Subcutaneous abdominal adipose tissue (tissue), 5 donors: ENCODE measurements at regions not wholly inside any gene's neighbourhood (a gene's known extent, or its start where the extent isn't known, plus 50 kb on each side); places are given as distances from the start of the nearest gene placed in this dataset.

Experiments used
- H3K27ac ChIP-seq: one replicate; pipeline ENCODE4 v1.7.0; 2013; ENCODE audit warnings: low read depth, mild to moderate bottlenecking, inconsistent platforms, low read length, moderate library complexity
- H3K27me3 ChIP-seq, 5 donors: one replicate each; pipeline ENCODE4 v1.7.0; 2013; ENCODE audit warnings: low read length in 5 of 5, inconsistent platforms in 1 of 5; ENCODE audit not compliant: control insufficient read depth in 5 of 5, insufficient read depth in 4 of 5
- H3K36me3 ChIP-seq, 5 donors: one replicate each; pipeline ENCODE4 v1.7.0; 2013; ENCODE audit warnings: low read length in 5 of 5; ENCODE audit not compliant: control insufficient read depth in 5 of 5, insufficient read depth in 5 of 5
- H3K4me1 ChIP-seq, 5 donors: one replicate each; pipeline ENCODE4 v1.7.0; 2013; ENCODE audit warnings: low read length in 5 of 5, mild to moderate bottlenecking in 3 of 5, moderate library complexity in 1 of 5; ENCODE audit not compliant: control insufficient read depth in 5 of 5, insufficient read depth in 5 of 5
- H3K4me3 ChIP-seq, 5 donors: one replicate each; pipeline ENCODE4 v1.7.0; 2013; ENCODE audit warnings: low read length in 5 of 5, low read depth in 1 of 5
- H3K9ac ChIP-seq, 5 donors: one replicate each; pipeline ENCODE4 v1.7.0; 2013; ENCODE audit warnings: low read length in 5 of 5, mild to moderate bottlenecking in 4 of 5, moderate library complexity in 3 of 5
- H3K9me3 ChIP-seq, 5 donors: one replicate each; pipeline ENCODE4 v1.7.0; 2013; ENCODE audit warnings: low read length in 5 of 5; ENCODE audit not compliant: control insufficient read depth in 5 of 5
- donor health status: healthy.
- donor health status: healthy.
- donor health status: healthy.
- donor health status: healthy.
- donor health status: healthy.

DNA sequence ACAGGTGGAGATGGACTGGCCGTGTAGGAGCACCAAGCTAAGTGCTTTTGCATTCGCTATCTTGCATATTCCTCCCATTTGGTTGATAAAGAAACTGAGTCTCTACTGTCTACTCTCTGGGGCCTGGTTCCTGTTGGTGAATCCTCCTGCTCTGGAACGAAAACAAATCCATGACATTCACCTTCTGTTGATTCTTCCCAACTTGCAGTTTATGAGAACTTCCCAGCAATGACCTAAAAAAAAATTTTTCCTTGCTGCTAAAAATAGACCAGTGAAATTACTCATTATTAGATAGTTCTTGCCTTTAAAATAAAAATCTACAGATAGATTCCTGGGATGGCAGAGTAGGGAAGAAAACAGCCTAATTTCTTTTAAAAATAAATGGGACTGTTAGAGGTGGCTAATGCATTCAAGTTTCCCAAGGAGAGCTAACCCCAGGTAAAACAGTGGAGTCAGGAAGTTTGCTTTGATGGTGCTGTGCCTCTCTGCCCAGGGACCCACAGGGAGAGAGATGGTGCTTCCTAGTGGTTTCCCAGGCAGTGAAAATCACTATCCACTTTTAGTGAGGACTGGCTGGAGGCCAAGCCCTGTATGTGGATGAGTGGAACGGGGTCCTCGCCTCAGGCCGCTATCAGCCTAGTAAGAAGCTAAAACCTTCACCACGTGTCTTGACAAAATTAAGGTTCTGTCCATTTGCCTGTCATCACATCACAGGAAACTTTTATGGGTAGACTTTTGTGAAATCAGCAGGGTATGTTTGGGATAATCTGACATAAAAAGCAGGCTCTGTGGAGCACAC, 68.4 kb upstream of the NR3C1 start:
- no peak overlapping the region for H3K4me3 ChIP-seq
- H3K27ac ChIP-seq: no peak overlapping the region
- H3K4me1 ChIP-seq: peaks cover 0 to 7% (median 0%) of the 10 kb centered on the region in 5 donors
- H3K9me3 ChIP-seq: no peaks in the 10 kb centered on the region
- no peak overlapping the region for H3K9ac ChIP-seq
- no peaks in the 10 kb centered on the region for H3K36me3 ChIP-seq
- H3K27me3 ChIP-seq: no peaks in the 10 kb centered on the region

DNA sequence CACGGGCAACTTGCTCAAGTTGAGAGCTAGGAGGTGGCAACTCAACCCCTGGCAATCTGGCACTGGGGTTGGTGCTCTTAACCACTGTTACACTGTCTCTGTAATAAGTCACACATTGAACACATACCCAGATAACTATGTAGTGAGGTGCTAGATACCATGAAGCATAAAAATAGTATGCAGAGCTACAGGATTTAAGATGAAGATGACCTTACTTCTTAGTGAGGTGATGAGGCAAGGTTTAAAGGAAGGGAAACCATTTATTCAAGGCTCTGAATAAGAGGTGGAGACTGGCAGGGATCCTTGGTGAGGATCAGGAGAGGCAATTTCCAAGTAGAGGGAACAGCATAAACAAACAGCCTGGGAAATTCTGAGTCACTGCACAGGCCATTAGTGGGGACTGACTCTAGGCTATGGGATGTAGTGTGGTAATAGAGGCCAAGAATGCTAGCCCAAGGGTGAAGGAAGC, 67.6 kb upstream of the NR3C1 start:
- no peaks in the 10 kb centered on the region for H3K36me3 ChIP-seq
- H3K9me3 ChIP-seq: no peaks in the 10 kb centered on the region
- peaks cover 0 to under 1% (median 0%) of the 10 kb centered on the region in 5 donors for H3K4me1 ChIP-seq
- H3K27ac ChIP-seq: no peak overlapping the region
- no peak overlapping the region for H3K9ac ChIP-seq
- H3K4me3 ChIP-seq: no peak overlapping the region
- H3K27me3 ChIP-seq: no peaks in the 10 kb centered on the region

DNA sequence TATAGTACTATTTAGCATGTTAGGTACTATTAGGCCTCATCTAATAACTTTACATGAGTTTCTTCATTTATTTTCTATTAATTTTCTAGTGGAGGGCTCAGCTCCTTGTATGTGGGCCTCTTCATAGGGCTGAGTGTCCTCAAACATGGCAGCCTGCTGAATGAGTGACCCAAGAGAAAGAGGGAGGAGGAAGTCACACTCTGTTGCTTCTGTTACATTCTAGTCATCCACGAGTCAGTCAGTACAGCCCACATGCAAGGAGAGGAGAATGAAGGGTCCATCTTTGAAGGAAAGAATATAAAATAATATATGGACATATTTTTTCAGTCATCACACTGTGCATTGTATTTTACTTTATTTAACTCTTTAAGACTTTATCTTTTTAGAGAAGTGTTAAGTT, 66.6 kb upstream of the NR3C1 start:
- H3K9me3 ChIP-seq: no peaks in the 10 kb centered on the region
- H3K9ac ChIP-seq: no peak overlapping the region
- no peak overlapping the region for H3K4me3 ChIP-seq
- no peaks in the 10 kb centered on the region for H3K36me3 ChIP-seq
- H3K27ac ChIP-seq: no peak overlapping the region
- peaks cover 0 to 8% (median 6%) of the 10 kb centered on the region in 5 donors for H3K4me1 ChIP-seq
- H3K27me3 ChIP-seq: no peaks in the 10 kb centered on the region

DNA sequence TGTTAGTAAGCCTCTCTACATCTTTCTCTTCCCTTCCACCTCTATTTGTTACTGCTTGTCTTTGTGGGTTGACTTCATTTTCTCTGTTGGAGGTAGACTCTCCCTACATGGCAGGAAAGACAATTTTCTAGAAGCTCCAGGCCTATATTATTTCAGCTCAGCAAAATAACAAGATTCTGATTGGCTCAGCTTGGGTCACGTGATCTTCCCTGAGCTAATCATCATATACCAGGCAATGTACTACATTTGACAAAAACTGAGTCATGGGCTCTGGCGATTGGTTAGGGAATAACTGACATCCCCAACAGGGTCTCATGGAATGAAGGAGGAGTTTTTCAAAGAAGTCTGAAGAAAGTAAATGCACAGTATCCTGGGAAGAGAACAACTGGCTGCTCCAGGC, 65.6 kb upstream of the NR3C1 start:
- H3K4me3 ChIP-seq: no peak overlapping the region
- H3K27me3 ChIP-seq: no peaks in the 10 kb centered on the region
- H3K9ac ChIP-seq: no peak overlapping the region
- H3K4me1 ChIP-seq: peaks cover 0 to 14% (median 11%) of the 10 kb centered on the region in 5 donors
- no peaks in the 10 kb centered on the region for H3K9me3 ChIP-seq
- no peak overlapping the region for H3K27ac ChIP-seq
- no peaks in the 10 kb centered on the region for H3K36me3 ChIP-seq

DNA sequence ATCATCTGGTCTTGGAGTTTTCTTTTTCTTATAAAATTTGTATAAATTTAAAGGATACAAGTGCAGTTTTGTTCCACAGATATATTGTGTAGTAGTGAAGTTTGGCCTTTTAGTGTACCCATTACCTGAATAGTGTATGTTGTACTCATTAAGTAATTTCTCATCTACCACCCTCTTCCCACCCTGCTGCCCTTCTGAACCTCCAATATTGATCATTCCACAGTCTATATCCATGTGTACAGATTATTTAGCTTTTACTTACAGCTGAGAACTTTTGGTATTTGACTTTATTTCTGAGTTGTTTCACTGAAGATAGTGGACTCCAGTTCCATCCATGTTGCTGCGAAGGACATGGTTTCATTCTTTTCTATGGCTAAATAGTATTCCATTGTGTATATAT, 63.1 kb upstream of the NR3C1 start:
- Histone ChIP-seq H3K36me3 (no peaks in the 10 kb centered on the region), H3K27me3 (no peaks in the 10 kb centered on the region), H3K4me1 (peaks cover 0 to 14% (median 11%) of the 10 kb centered on the region in 5 donors), H3K9ac (no peak overlapping the region), H3K4me3 (no peak overlapping the region), H3K27ac (no peak overlapping the region), H3K9me3 (no peaks in the 10 kb centered on the region)

DNA sequence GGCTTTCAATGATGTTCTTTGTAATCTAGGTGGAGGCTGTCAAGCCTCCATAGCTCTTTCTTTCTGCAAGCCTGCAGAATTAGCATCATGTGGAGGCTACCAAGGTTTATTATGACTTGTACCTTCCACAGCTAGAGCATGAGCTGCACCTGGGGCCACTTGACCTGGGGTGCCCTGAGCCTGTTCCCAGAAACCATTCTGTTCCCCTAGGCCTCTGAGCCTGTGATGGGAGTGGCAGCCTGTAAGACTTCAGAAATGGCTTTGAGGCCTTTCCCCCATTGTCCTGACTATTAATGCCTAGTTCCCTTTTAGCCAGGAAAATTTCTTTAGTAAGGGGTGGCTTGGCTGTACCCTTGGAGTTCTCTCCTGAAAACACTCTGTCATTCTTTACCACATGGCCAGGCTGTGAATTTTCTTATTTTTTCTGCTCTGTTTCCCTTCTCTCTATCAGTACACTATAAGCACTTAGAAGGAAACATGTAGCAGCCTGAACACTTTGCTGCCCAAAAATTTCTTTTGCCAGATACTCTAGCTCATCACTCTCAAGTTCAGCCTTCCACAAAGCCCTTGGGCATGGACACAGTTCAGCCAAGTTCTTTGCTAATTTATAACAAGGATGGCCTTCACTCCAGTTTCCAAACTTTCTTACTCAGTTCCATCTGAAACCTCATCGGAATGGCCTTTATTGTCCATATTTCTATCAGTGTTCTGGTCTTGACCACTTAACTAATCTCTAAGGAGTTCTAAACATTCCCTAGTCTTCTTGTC, 61.4 kb upstream of the NR3C1 start:
- H3K27ac ChIP-seq: peak overlapping the region; percentile 83
- peaks cover 0 to 14% (median 11%) of the 10 kb centered on the region in 5 donors for H3K4me1 ChIP-seq
- H3K27me3 ChIP-seq: no peaks in the 10 kb centered on the region
- no peaks in the 10 kb centered on the region for H3K36me3 ChIP-seq
- no peaks in the 10 kb centered on the region for H3K9me3 ChIP-seq
- H3K9ac ChIP-seq: peak overlapping the region in 3 of 5 donors; percentile 19 to 46 (median 30)
- no peak overlapping the region for H3K4me3 ChIP-seq

DNA sequence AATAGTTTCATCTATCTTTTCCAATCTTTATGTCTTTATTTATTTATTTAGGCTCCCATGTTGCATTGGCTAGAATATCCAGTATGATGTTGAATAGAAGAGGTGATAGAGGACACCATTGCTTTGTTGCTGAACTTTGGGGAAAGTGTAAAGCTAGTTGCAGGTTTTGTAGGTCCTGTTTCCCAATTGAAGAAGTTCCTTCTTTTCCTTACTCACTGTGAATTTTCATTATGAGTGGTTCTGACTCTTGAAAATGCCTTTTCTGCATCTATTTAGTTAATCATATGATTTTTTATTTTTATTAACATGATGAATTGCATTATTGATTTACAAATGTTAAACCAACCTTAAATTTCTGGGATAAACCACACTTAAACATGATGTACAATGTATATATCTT, 58.9 kb upstream of the NR3C1 start:
- no peaks in the 10 kb centered on the region for H3K9me3 ChIP-seq
- H3K27ac ChIP-seq: no peak overlapping the region
- H3K9ac ChIP-seq: no peak overlapping the region
- no peaks in the 10 kb centered on the region for H3K27me3 ChIP-seq
- peaks cover 0 to 14% (median 13%) of the 10 kb centered on the region in 5 donors for H3K4me1 ChIP-seq
- H3K36me3 ChIP-seq: no peaks in the 10 kb centered on the region
- no peak overlapping the region for H3K4me3 ChIP-seq

DNA sequence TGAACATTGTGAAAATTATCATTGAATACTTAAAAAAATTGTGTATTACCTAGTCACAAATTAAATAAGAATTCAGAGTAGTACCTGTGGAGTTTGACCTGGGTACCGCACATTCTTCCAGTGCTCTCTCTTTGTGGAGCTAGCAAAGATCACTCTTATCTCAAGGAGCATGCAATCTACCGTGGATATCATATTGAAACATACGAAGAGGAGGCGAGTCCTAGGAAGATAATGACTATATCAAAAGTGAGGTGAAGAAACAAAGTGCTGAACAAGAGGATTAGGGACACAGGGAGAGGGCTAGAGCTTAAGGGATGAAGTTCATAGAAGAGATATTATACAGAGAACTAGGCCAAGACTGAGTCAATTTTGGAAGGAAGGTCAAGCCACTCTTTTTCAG, 55.9 kb upstream of the NR3C1 start:
- H3K4me1 ChIP-seq: peaks cover 0 to 14% (median 2%) of the 10 kb centered on the region in 5 donors
- H3K9me3 ChIP-seq: no peaks in the 10 kb centered on the region
- H3K36me3 ChIP-seq: no peaks in the 10 kb centered on the region
- no peak overlapping the region for H3K4me3 ChIP-seq
- no peak overlapping the region for H3K27ac ChIP-seq
- H3K9ac ChIP-seq: no peak overlapping the region
- H3K27me3 ChIP-seq: no peaks in the 10 kb centered on the region

DNA sequence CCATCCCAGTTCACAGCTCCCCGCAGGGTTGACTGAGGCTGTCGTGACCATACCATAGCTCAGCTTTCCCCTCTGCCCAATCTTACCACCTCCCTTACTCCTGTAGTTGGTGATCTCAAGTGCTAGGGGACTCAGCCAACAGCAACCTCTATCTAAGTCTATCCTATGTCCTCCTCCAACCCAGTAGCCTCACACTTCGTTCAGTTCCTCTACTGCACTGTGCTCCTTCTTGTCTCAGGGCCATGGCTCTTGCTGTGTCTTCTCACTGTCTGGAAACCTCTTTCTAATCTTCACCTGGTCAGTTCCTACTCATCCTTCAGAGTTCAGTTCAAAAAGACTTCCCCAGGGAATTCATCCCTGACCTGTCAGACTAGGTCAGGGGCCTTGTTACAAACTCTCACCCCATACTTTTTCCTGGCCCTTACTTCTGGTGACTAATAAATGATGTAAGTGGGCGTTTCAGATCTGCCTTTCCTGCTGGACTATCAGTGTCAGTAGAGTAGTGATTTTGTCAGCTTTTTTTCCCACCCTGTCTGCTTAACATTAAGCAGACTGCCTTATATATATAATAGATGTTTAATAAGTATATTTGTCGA, 53.6 kb upstream of the NR3C1 start:
- Histone ChIP-seq H3K27me3 (no peaks in the 10 kb centered on the region), H3K36me3 (no peaks in the 10 kb centered on the region), H3K9me3 (no peaks in the 10 kb centered on the region), H3K9ac (peak overlapping the region in 1 of 5 donors; percentile 26), H3K4me1 (peaks cover 0 to 14% (median 2%) of the 10 kb centered on the region in 5 donors), H3K4me3 (no peak overlapping the region), H3K27ac (no peak overlapping the region)
